ENCODE measurements at regions not wholly inside any gene's neighbourhood (a gene's known extent, or its start where the extent isn't known, plus 50 kb on each side); places are given as distances from the start of the nearest gene placed in this dataset.
A peak's percentile ranks its signal among the peaks of the same experiment; 100 is the strongest.
"Not testable (repeated sequence)": the region's sequence is repeated elsewhere in the genome, so short reads cannot be mapped to it uniquely, and the experiment has no call there.

GRCh38 chr2:21228041-21228895 is 104.5 kb downstream of the TDRD15 start:
- H3K27ac ChIP-seq (ENCODE audit: low read length): no peak overlapping the region
- no peak for DNase-seq
- no peaks in the 10 kb centered on the region for H3K79me2 ChIP-seq (ENCODE audit: low read length)
- no peaks in the 10 kb centered on the region for H3K36me3 ChIP-seq (ENCODE audit: insufficient read depth, low read length)
- H3K4me3 ChIP-seq (ENCODE audit: low read length): no peak overlapping the region
- no peaks in the 10 kb centered on the region for H4K20me1 ChIP-seq (ENCODE audit: insufficient read depth, low read depth, low read length)
- no peak overlapping the region for H3K9ac ChIP-seq (ENCODE audit: low read length)
- no peaks in the 10 kb centered on the region for H3K27me3 ChIP-seq (ENCODE audit: low read length)
- no peaks in the 10 kb centered on the region for H3K9me2 ChIP-seq (replicated peaks; ENCODE audit: insufficient read depth, low read length)
- no peaks in the 10 kb centered on the region for H3K9me3 ChIP-seq (ENCODE audit: low read length)
- peaks cover 13% of the 10 kb centered on the region for H3K4me1 ChIP-seq (ENCODE audit: low read length)
- H2AFZ ChIP-seq (ENCODE audit: low read length): no peak overlapping the region
- H3K4me2 ChIP-seq (ENCODE audit: low read depth, low read length, poor library complexity, severe bottlenecking): no peak overlapping the region

DNA sequence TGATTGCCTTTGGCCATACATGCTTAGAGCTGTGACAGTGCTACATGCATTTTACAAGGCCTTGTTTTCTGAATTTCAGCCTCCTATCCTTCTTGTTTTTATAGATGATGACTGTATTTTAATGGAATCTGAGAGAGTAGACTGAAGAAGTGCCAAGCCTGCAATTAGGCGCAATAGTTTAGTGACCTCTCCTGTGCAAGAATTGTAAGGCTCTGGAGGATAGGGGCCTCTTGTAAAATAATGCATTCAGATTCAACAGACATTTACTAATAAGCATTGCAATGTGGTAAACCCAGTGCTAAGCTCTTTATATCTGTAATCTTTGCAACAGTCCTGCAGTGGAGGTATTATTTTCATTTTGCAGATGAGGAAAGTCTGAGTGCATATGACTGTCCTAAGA is 105.5 kb downstream of the TDRD15 start:
- Histone ChIP-seq H2AFZ (ENCODE audit: low read length) (no peak overlapping the region), H3K79me2 (ENCODE audit: low read length) (no peaks in the 10 kb centered on the region), H3K4me2 (ENCODE audit: low read depth, low read length, poor library complexity, severe bottlenecking) (no peak overlapping the region), H4K20me1 (ENCODE audit: insufficient read depth, low read depth, low read length) (no peaks in the 10 kb centered on the region), H3K9me2 (replicated peaks; ENCODE audit: insufficient read depth, low read length) (no peaks in the 10 kb centered on the region), H3K9ac (ENCODE audit: low read length) (no peak overlapping the region), H3K36me3 (ENCODE audit: insufficient read depth, low read length) (no peaks in the 10 kb centered on the region), H3K9me3 (ENCODE audit: low read length) (no peaks in the 10 kb centered on the region), H3K4me3 (ENCODE audit: low read length) (no peak overlapping the region), H3K27ac (ENCODE audit: low read length) (no peak overlapping the region), H3K27me3 (ENCODE audit: low read length) (no peaks in the 10 kb centered on the region), H3K4me1 (ENCODE audit: low read length) (peaks cover 13% of the 10 kb centered on the region)
- DNase-seq: no peak

DNA sequence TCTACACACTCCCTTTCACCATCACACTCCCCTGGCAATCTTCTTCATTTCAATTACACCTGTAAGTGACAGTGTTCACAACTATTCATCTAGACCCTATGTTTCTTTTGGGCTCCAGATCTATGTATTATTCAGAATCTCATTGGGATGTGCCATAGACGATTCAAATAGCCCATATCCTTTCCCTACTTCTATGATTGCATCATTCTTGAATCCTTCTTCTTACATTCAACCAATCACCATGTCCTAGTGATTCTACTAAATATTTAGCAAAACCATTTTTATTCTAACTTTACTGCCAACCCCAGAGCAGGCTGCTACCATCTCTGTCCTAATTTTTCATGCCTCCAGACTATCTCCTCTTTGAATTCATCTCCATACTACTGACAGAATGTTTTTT is 106.4 kb downstream of the TDRD15 start:
- H3K4me1 ChIP-seq (ENCODE audit: low read length): peaks cover 13% of the 10 kb centered on the region
- no peak for DNase-seq
- H3K4me3 ChIP-seq (ENCODE audit: low read length): no peak overlapping the region
- no peaks in the 10 kb centered on the region for H3K9me3 ChIP-seq (ENCODE audit: low read length)
- H3K4me2 ChIP-seq (ENCODE audit: low read depth, low read length, poor library complexity, severe bottlenecking): no peak overlapping the region
- no peak overlapping the region for H2AFZ ChIP-seq (ENCODE audit: low read length)
- H3K79me2 ChIP-seq (ENCODE audit: low read length): no peaks in the 10 kb centered on the region
- H4K20me1 ChIP-seq (ENCODE audit: insufficient read depth, low read depth, low read length): no peaks in the 10 kb centered on the region
- no peak overlapping the region for H3K27ac ChIP-seq (ENCODE audit: low read length)
- no peaks in the 10 kb centered on the region for H3K27me3 ChIP-seq (ENCODE audit: low read length)
- no peaks in the 10 kb centered on the region for H3K9me2 ChIP-seq (replicated peaks; ENCODE audit: insufficient read depth, low read length)
- no peaks in the 10 kb centered on the region for H3K36me3 ChIP-seq (ENCODE audit: insufficient read depth, low read length)
- H3K9ac ChIP-seq (ENCODE audit: low read length): no peak overlapping the region

DNA sequence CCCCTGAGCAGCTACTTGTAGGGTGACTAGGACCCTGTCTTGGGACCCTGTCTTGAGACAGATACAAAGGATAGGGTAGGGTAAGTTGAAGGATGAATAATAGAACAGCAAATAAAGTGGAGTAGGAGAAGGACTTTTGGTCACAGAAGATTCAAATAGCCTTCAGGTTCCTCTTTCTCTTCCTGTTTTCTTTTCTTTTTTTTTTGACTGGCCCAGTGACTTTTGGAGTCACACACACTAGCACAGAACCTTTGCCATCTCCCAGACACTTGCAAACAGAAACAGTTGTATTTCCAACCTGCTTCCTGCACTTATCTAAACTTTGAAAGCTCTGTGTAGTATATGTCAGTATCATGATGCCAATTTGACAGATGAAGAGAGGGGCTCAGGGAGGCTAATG is 108.2 kb downstream of the TDRD15 start:
- no peak overlapping the region for H3K9ac ChIP-seq (ENCODE audit: low read length)
- peaks cover 13% of the 10 kb centered on the region for H3K4me1 ChIP-seq (ENCODE audit: low read length)
- H3K4me3 ChIP-seq (ENCODE audit: low read length): no peak overlapping the region
- no peak for DNase-seq
- H3K27me3 ChIP-seq (ENCODE audit: low read length): no peaks in the 10 kb centered on the region
- H3K9me2 ChIP-seq (replicated peaks; ENCODE audit: insufficient read depth, low read length): no peaks in the 10 kb centered on the region
- H3K79me2 ChIP-seq (ENCODE audit: low read length): no peaks in the 10 kb centered on the region
- H2AFZ ChIP-seq (ENCODE audit: low read length): no peak overlapping the region
- no peak overlapping the region for H3K27ac ChIP-seq (ENCODE audit: low read length)
- no peaks in the 10 kb centered on the region for H3K9me3 ChIP-seq (ENCODE audit: low read length)
- H4K20me1 ChIP-seq (ENCODE audit: insufficient read depth, low read depth, low read length): no peaks in the 10 kb centered on the region
- H3K36me3 ChIP-seq (ENCODE audit: insufficient read depth, low read length): no peaks in the 10 kb centered on the region
- no peak overlapping the region for H3K4me2 ChIP-seq (ENCODE audit: low read depth, low read length, poor library complexity, severe bottlenecking)

DNA sequence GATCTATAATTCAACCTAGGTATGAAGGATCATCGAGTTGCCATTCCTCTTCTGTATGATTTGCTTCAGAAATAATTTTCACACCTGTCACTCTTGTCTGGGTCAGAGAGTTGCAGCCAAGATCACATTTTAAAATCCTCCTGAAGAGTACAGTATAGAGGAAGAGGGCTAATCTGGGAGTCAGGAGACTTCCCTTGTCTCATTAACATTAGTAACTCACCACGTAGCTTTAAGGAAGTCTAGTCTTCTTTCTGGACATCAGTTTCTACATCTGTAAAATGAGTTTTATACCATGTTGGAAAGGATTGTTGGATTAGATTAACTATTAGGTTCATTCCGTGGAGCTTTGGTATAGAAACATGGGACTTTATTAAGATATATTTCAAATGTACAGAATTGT is 109.4 kb downstream of the TDRD15 start:
- no peaks in the 10 kb centered on the region for H4K20me1 ChIP-seq (ENCODE audit: insufficient read depth, low read depth, low read length)
- H3K79me2 ChIP-seq (ENCODE audit: low read length): no peaks in the 10 kb centered on the region
- no peak overlapping the region for H2AFZ ChIP-seq (ENCODE audit: low read length)
- no peak for DNase-seq
- H3K9me2 ChIP-seq (replicated peaks; ENCODE audit: insufficient read depth, low read length): no peaks in the 10 kb centered on the region
- no peaks in the 10 kb centered on the region for H3K27me3 ChIP-seq (ENCODE audit: low read length)
- H3K9me3 ChIP-seq (ENCODE audit: low read length): no peaks in the 10 kb centered on the region
- no peak overlapping the region for H3K4me3 ChIP-seq (ENCODE audit: low read length)
- H3K27ac ChIP-seq (ENCODE audit: low read length): no peak overlapping the region
- no peak overlapping the region for H3K4me2 ChIP-seq (ENCODE audit: low read depth, low read length, poor library complexity, severe bottlenecking)
- no peaks in the 10 kb centered on the region for H3K36me3 ChIP-seq (ENCODE audit: insufficient read depth, low read length)
- H3K9ac ChIP-seq (ENCODE audit: low read length): no peak overlapping the region
- peaks cover 13% of the 10 kb centered on the region for H3K4me1 ChIP-seq (ENCODE audit: low read length)

DNA sequence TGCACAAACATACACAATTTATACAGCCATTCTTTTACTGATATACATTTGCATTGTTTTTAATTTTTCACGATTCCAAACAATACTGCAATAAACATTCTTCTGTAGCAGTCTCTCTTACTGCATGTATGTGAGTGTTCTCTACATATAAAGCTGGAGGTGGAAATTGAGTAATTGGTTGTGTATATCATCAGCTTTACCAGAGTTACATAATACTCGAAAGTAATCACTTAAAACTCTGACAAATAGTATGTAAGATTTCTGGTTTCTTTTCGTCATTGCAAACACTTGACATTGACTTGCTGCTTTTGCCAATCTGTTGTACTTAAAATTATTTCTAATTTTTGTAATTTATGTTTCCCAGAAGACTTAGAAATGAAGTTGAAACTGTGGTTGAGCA is 110.2 kb downstream of the TDRD15 start:
- H3K4me3 ChIP-seq (ENCODE audit: low read length): no peak overlapping the region
- no peaks in the 10 kb centered on the region for H3K9me2 ChIP-seq (replicated peaks; ENCODE audit: insufficient read depth, low read length)
- H2AFZ ChIP-seq (ENCODE audit: low read length): no peak overlapping the region
- peaks cover 13% of the 10 kb centered on the region for H3K4me1 ChIP-seq (ENCODE audit: low read length)
- no peaks in the 10 kb centered on the region for H3K9me3 ChIP-seq (ENCODE audit: low read length)
- no peaks in the 10 kb centered on the region for H3K36me3 ChIP-seq (ENCODE audit: insufficient read depth, low read length)
- no peaks in the 10 kb centered on the region for H3K79me2 ChIP-seq (ENCODE audit: low read length)
- H3K4me2 ChIP-seq (ENCODE audit: low read depth, low read length, poor library complexity, severe bottlenecking): no peak overlapping the region
- no peak for DNase-seq
- H4K20me1 ChIP-seq (ENCODE audit: insufficient read depth, low read depth, low read length): no peaks in the 10 kb centered on the region
- no peak overlapping the region for H3K27ac ChIP-seq (ENCODE audit: low read length)
- H3K27me3 ChIP-seq (ENCODE audit: low read length): no peaks in the 10 kb centered on the region
- H3K9ac ChIP-seq (ENCODE audit: low read length): no peak overlapping the region

GRCh38 chr2:21234464-21235120 is 110.8 kb downstream of the TDRD15 start:
- H3K4me2 ChIP-seq (ENCODE audit: low read depth, low read length, poor library complexity, severe bottlenecking): no peak overlapping the region
- no peaks in the 10 kb centered on the region for H3K79me2 ChIP-seq (ENCODE audit: low read length)

DNA sequence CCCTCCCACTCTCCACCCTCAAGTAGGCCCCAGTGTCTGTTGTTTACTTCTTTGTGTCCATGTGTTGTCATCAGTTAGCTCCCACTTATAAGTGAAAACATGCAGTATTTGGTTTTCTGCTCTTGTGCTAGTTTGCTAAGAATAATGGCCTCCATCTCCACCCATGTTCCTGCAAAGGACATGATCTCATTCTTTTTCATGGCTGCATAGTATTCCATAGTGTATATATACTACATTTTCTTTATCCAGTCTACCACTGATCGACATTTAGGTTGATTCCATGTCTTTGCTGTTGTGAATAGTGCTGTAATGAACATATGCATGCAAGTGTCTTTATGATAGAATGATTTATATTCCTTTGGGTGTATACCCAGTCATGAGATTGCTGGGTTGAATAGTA is 116.0 kb downstream of the TDRD15 start:
- H3K27me3 ChIP-seq (ENCODE audit: low read length); H3K4me3 ChIP-seq (ENCODE audit: low read length); H2AFZ ChIP-seq (ENCODE audit: low read length); H3K36me3 ChIP-seq (ENCODE audit: insufficient read depth, low read length); H4K20me1 ChIP-seq (ENCODE audit: insufficient read depth, low read depth, low read length); H3K27ac ChIP-seq (ENCODE audit: low read length); H3K9ac ChIP-seq (ENCODE audit: low read length); H3K9me3 ChIP-seq (ENCODE audit: low read length); H3K79me2 ChIP-seq (ENCODE audit: low read length); DNase-seq; H3K4me2 ChIP-seq (ENCODE audit: low read depth, low read length, poor library complexity, severe bottlenecking); H3K9me2 ChIP-seq (replicated peaks; ENCODE audit: insufficient read depth, low read length); H3K4me1 ChIP-seq (ENCODE audit: low read length): not testable (repeated sequence)

More at GRCh38 chr2:21234464-21235120, 110.8 kb downstream of the TDRD15 start:
- H3K9ac ChIP-seq (ENCODE audit: low read length): no peak overlapping the region
- H2AFZ ChIP-seq (ENCODE audit: low read length): no peak overlapping the region
- H3K9me2 ChIP-seq (replicated peaks; ENCODE audit: insufficient read depth, low read length): no peaks in the 10 kb centered on the region
- H3K36me3 ChIP-seq (ENCODE audit: insufficient read depth, low read length): no peaks in the 10 kb centered on the region
- peaks cover 13% of the 10 kb centered on the region for H3K4me1 ChIP-seq (ENCODE audit: low read length)
- H3K9me3 ChIP-seq (ENCODE audit: low read length): no peaks in the 10 kb centered on the region
- no peak overlapping the region for H3K27ac ChIP-seq (ENCODE audit: low read length)
- DNase-seq: peak; percentile 21
- no peaks in the 10 kb centered on the region for H3K27me3 ChIP-seq (ENCODE audit: low read length)
- H4K20me1 ChIP-seq (ENCODE audit: insufficient read depth, low read depth, low read length): no peaks in the 10 kb centered on the region
- no peak overlapping the region for H3K4me3 ChIP-seq (ENCODE audit: low read length)

Measured in Karpas-422 (cell line).